ENCODE measurements at regions not wholly inside any gene's neighbourhood (a gene's known extent, or its start where the extent isn't known, plus 50 kb on each side); places are given as distances from the start of the nearest gene placed in this dataset.

DNA sequence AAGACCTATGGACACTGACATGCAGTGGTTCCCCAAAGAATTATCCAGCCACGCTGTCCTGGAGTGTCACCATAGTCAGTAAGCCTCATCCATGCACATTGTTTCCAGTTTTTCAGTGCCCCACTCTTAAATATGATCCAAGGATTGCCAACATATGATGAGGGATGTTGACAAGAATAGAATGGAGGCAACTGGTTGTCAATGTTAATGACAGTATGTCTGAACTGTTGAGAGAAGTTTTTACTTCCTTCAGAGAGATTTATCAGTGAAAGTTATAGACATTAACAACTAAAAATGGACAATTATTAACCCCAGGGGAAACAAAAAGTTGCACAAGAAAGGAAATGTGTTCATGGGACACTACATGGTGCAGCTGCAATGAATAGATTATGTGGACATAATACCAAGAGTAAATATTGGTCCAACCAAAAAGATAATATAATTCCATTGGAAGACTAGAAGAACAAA is 69.9 kb downstream of the CYP26B1 start:
- TF ChIP-seq, protein P1, sequence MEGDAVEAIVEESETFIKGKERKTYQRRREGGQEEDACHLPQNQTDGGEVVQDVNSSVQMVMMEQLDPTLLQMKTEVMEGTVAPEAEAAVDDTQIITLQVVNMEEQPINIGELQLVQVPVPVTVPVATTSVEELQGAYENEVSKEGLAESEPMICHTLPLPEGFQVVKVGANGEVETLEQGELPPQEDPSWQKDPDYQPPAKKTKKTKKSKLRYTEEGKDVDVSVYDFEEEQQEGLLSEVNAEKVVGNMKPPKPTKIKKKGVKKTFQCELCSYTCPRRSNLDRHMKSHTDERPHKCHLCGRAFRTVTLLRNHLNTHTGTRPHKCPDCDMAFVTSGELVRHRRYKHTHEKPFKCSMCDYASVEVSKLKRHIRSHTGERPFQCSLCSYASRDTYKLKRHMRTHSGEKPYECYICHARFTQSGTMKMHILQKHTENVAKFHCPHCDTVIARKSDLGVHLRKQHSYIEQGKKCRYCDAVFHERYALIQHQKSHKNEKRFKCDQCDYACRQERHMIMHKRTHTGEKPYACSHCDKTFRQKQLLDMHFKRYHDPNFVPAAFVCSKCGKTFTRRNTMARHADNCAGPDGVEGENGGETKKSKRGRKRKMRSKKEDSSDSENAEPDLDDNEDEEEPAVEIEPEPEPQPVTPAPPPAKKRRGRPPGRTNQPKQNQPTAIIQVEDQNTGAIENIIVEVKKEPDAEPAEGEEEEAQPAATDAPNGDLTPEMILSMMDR (IDR thresholded peaks at IDR 0.05) = no peak
- TF ChIP-seq POLR2AphosphoS5 (IDR thresholded peaks at IDR 0.05; ENCODE audit: low read depth, low read length) = no peak
